Colonic mucosa (tissue), 4 donors: ENCODE measurements at regions not wholly inside any gene's neighbourhood (a gene's known extent, or its start where the extent isn't known, plus 50 kb on each side); places are given as distances from the start of the nearest gene placed in this dataset.

ENCODE experiments used
- DNase-seq: peaks from one replicate; pipeline ENCODE4 v3.0.0-alpha.2; 2020
- H3K27ac ChIP-seq: fragments of 200-600 bp; one replicate; pipeline ENCODE4 v1.8.0; 2021
- H3K27me3 ChIP-seq: fragments of 200-600 bp; one replicate; pipeline ENCODE4 v1.8.0; 2021
- H3K36me3 ChIP-seq: fragments of 200-600 bp; one replicate; pipeline ENCODE4 v1.8.0; 2021
- H3K4me1 ChIP-seq: fragments of 200-600 bp; one replicate; pipeline ENCODE4 v1.8.0; 2021; ENCODE audit warnings: mild to moderate bottlenecking
- H3K4me3 ChIP-seq: fragments of 200-600 bp; one replicate; pipeline ENCODE4 v1.8.0; 2021
- H3K9ac ChIP-seq, 2 donors: one replicate each; pipeline ENCODE4 v1.7.0; 2013; ENCODE audit warnings: control low read depth in 2 of 2, low read depth in 2 of 2, low read length in 2 of 2
- H3K9me3 ChIP-seq: fragments of 200-600 bp; one replicate; pipeline ENCODE4 v1.8.0; 2021
- intact Hi-C: fragments of 100-400 bp; cut with DNase I; formaldehyde crosslinking; loops from one replicate; pipeline ENCODE4 v1.14.1; 2022
- TF ChIP-seq, protein P1 (sequence below): fragments of 200-600 bp; IDR thresholded peaks from one replicate; pipeline ENCODE4 v1.8.0; 2022; ENCODE audit warnings: antibody characterized with exemption, mild to moderate bottlenecking
- donor health status: healthy.
- donor health status: DM: no; HTN: no; CAD: no.
- donor health status: DM: no; HTN: no; CAD: no.

DNA sequence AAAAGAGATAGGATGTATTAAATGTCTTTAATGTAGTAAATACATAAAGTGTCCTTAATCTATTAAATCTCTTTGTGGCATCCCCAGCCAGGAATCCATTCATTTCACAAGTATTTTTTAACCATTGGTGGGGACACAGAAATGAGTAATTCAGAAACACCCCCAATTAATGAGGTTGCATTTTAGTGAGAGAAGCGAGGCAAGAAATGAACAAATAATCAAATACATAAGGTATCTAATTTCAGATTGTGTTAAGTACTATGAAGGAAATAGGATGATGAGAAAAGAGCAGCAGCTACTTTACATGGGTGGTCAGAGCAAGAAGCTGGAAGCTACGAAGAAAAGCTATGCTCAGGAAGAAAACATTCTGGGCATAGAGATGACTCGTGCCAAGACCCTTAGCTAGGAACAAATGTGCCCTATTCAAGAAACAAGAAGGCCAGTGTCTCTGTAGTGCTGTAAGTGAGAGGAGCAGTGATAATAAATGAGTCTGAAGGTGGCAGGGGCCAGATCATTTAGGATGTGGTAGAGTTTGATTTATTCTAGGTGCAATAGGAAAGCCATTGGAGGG lies 60.5 kb upstream of the IGF1 start:
- intact Hi-C loops: no loop called here
- Histone ChIP-seq H3K4me1 (no peaks in the 10 kb centered on the region), H3K4me3 (no peak overlapping the region), H3K27ac (no peak overlapping the region), H3K27me3 (no peaks in the 10 kb centered on the region), H3K9me3 (no peaks in the 10 kb centered on the region), H3K9ac (no peak overlapping the region), H3K36me3 (no peaks in the 10 kb centered on the region)
- DNase-seq: no peak
- TF ChIP-seq, protein P1, sequence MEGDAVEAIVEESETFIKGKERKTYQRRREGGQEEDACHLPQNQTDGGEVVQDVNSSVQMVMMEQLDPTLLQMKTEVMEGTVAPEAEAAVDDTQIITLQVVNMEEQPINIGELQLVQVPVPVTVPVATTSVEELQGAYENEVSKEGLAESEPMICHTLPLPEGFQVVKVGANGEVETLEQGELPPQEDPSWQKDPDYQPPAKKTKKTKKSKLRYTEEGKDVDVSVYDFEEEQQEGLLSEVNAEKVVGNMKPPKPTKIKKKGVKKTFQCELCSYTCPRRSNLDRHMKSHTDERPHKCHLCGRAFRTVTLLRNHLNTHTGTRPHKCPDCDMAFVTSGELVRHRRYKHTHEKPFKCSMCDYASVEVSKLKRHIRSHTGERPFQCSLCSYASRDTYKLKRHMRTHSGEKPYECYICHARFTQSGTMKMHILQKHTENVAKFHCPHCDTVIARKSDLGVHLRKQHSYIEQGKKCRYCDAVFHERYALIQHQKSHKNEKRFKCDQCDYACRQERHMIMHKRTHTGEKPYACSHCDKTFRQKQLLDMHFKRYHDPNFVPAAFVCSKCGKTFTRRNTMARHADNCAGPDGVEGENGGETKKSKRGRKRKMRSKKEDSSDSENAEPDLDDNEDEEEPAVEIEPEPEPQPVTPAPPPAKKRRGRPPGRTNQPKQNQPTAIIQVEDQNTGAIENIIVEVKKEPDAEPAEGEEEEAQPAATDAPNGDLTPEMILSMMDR: no peak

DNA sequence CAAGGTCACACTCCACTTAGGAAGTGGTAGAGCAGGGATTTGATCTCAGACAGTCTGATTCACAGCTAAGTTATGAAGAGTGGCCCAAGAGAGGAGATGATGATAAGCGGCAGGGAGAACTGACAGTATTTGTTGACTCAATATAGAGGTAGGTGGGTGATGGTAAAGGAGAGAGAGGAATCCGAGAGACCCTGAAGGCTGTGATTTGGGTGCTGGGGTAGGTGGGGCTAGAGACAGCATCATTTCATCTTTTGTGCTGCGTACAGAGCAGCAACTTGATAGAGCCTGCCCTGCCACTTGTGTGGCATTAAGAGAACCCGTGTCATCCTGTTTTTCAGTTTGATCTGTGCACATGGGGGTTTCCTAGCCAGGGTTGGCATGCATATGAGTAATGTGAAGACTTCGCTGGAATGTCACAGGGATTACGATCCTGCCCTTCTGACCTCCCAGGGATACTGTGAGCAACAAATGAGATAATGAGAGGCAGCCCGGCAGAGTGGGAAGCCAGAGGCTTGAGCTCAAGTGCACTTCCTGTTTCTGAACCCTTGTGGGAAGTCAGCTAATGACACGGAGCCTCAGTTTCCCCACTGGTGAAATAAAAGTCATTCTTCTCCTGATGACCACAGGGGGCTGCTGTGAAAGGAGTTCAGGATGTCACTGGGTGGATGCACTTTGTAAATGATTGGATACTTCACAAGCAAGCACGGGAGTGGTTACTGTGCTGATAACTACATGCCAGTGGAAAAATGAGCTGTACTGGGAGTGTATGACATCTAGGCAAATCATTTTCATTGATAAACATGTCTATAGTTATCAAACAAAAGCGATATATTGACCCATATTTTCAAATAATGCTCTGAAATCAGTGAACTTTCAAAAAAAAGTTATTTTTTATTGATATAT lies 59.5 kb upstream of the IGF1 start:
- H3K27me3 ChIP-seq: no peaks in the 10 kb centered on the region
- no peak overlapping the region for H3K27ac ChIP-seq
- no peak overlapping the region for H3K4me3 ChIP-seq
- H3K4me1 ChIP-seq: no peaks in the 10 kb centered on the region
- TF ChIP-seq, protein P1: no peak
- no peak for DNase-seq
- H3K9me3 ChIP-seq: no peaks in the 10 kb centered on the region
- no peak overlapping the region for H3K9ac ChIP-seq
- no peaks in the 10 kb centered on the region for H3K36me3 ChIP-seq
- intact Hi-C loops: no loop called here

DNA sequence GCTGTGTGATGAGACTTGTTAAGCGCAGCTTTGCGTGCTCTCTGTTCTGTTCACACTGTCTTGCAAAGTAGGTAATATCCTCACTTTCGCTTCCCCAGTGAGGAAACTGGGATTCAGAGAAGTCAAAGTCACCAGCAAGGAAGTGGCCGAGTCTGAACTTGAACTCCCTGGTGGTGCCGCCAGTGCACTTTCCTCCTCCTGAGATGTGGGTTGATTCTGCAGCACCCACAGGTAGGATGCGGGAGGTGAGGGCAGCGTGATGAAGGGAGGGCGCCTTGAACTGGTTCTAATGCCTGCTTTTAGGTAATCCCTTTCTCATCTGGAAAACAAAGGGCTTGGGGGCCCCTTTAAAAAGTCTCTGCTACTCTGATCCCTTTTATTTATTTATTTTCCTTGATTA lies 54.9 kb upstream of the IGF1 start:
- no peak for DNase-seq
- H3K27ac ChIP-seq: no peak overlapping the region
- TF ChIP-seq, protein P1: no peak
- no peak overlapping the region for H3K9ac ChIP-seq
- no peaks in the 10 kb centered on the region for H3K27me3 ChIP-seq
- intact Hi-C loops: no loop called here
- H3K36me3 ChIP-seq: no peaks in the 10 kb centered on the region
- no peaks in the 10 kb centered on the region for H3K4me1 ChIP-seq
- no peak overlapping the region for H3K4me3 ChIP-seq
- H3K9me3 ChIP-seq: no peaks in the 10 kb centered on the region

DNA sequence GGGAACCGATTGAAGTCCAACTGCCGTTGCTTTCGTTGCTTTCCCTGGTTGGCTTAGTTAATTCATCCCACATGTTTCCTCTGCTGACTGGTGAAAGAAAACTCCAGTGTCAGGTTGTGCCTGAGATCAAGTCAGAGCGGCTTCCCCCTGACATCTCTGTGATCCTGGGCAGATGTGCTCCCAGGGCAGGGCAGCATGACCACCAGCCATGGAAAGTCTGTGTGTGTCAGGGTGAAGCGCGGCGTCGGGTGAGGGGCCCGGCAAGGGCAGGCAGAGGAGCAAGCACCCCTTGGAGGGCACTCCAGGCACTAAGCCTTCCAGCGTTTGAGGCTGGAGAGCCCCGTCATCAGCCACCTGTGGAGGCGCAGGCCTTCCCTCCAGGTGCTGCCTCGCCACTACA lies 54.5 kb upstream of the IGF1 start:
- H3K4me3 ChIP-seq: no peak overlapping the region
- H3K27ac ChIP-seq: no peak overlapping the region
- H3K9ac ChIP-seq: no peak overlapping the region
- H3K27me3 ChIP-seq: no peaks in the 10 kb centered on the region
- no peaks in the 10 kb centered on the region for H3K9me3 ChIP-seq
- DNase-seq: no peak
- no peaks in the 10 kb centered on the region for H3K36me3 ChIP-seq
- no peaks in the 10 kb centered on the region for H3K4me1 ChIP-seq
- TF ChIP-seq, protein P1: no peak
- intact Hi-C loops: no loop called here

DNA sequence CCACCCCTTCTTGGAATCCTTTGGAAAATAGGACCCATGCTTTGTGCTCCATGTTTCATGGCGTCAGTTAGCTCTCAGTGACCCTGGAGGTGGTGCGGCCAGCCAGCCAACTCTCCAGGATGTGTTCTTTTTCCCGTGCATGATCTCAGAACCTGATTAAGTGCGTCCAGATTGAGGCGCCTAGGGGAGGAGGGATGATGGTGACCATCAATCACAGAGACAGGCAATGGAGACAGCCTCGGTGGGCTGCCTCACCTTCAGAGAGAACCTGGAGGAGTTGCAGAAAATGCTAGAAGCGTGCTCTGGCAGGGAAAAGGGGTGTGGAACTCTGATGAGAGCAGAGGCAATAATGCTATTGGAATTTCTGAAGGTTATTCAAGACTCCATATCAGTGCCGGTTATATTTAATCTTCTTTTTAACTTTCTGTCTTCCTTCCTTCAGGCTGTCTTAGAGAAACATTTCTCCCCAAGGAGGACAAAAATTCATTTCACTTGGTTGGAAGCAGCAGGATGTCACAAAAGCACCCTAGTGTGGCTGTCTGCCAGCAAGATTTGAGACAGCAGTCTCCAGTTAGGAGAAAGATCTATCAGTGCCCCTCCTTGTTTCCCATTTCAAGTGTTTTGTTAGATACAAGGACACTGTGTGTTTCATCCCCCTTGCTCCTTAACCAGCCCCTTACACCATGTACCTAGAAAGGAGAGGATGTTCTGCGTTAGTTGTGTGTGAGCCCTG lies 53.3 kb upstream of the IGF1 start:
- H3K4me1 ChIP-seq: no peaks in the 10 kb centered on the region
- intact Hi-C loops: no loop called here

More for the DNA sequence above, 53.3 kb upstream of the IGF1 start:
- H3K36me3 ChIP-seq: no peaks in the 10 kb centered on the region
- no peaks in the 10 kb centered on the region for H3K9me3 ChIP-seq
- DNase-seq: no peak
- H3K27ac ChIP-seq: no peak overlapping the region
- H3K27me3 ChIP-seq: no peaks in the 10 kb centered on the region
- H3K9ac ChIP-seq: no peak overlapping the region
- H3K4me3 ChIP-seq: no peak overlapping the region
- TF ChIP-seq, protein P1: no peak
